ENCODE measurements at regions not wholly inside any gene's neighbourhood (a gene's known extent, or its start where the extent isn't known, plus 50 kb on each side); places are given as distances from the start of the nearest gene placed in this dataset.

GRCh38 chr13:112014857-112015256, 52.1 kb upstream of the SOX1 start:
- peaks cover 3 to 4% of the 10 kb centered on the region in 2 donors for H3K9me3 Mint-ChIP-seq
- H3K27me3 Mint-ChIP-seq, result no peaks in the 10 kb centered on the region
- no peak overlapping the region for H3K4me3 Mint-ChIP-seq
- no peaks in the 10 kb centered on the region for H3K4me1 Mint-ChIP-seq
- no peak overlapping the region for H3K27ac Mint-ChIP-seq
- H3K36me3 Mint-ChIP-seq, result no peaks in the 10 kb centered on the region
- no peak for DNase-seq
- no peak for ATAC-seq (replicated peaks)
